ENCODE measurements at regions not wholly inside any gene's neighbourhood (a gene's known extent, or its start where the extent isn't known, plus 50 kb on each side); places are given as distances from the start of the nearest gene placed in this dataset.

- no peak for DNase-seq (ENCODE audit: low read depth in 1 of 2, low spot score in 2 of 2)
- no peaks in the 10 kb centered on the region for H3K79me1 ChIP-seq (ENCODE audit: low read depth, low read length)
- H3K4ac ChIP-seq (replicated peaks; ENCODE audit: insufficient read length, low read depth, low read length): no peak overlapping the region
- H2BK20ac ChIP-seq (ENCODE audit: low read length): no peak overlapping the region
- no peak overlapping the region for H2BK12ac ChIP-seq (ENCODE audit: low read depth, low read length)
- FAIRE-seq: no peak
- no peak overlapping the region for H3K27ac ChIP-seq (ENCODE audit: low read depth, low read length)
- no peaks in the 10 kb centered on the region for H3K23me2 ChIP-seq (ENCODE audit: low read depth, low read length)
- H4K91ac ChIP-seq (replicated peaks; ENCODE audit: insufficient read length, low read length): no peak overlapping the region
- H3K4me3 ChIP-seq (ENCODE audit: extremely low read depth in 1 of 4, insufficient read depth in 2 of 4, low read depth in 3 of 4, low read length in 4 of 4): no peak overlapping the region
- H2AK5ac ChIP-seq (ENCODE audit: low read depth, low read length): no peak overlapping the region
- no peak overlapping the region for H2BK15ac ChIP-seq (ENCODE audit: low read length)
- no peak overlapping the region for H4K8ac ChIP-seq (ENCODE audit: extremely low read depth, insufficient read depth, low read length)
- no peaks in the 10 kb centered on the region; a peak in 1 of 8 replicates for H3K36me3 ChIP-seq (ENCODE audit: control insufficient read depth in 2 of 4, insufficient read depth in 4 of 4, low read length in 3 of 4)
- H3K9me3 ChIP-seq (ENCODE audit: insufficient read depth in 2 of 2, low read depth in 1 of 2, low read length in 1 of 2): no peaks in the 10 kb centered on the region
- CTCF ChIA-PET (ENCODE audit: partially characterized antibody): no interaction called here
- H2BK5ac ChIP-seq (ENCODE audit: low read depth, low read length): no peak overlapping the region
- no peak overlapping the region for H4K5ac ChIP-seq (ENCODE audit: insufficient read length, low read depth, low read length)
- H2BK120ac ChIP-seq (replicated peaks; ENCODE audit: low read depth, low read length): no peak overlapping the region
- H3K18ac ChIP-seq (ENCODE audit: extremely low read depth, low read length): no peak overlapping the region
- POLR2A ChIA-PET (ENCODE audit: partially characterized antibody): no interaction called here
- H3K9ac ChIP-seq (replicated peaks in 1 of 4; ENCODE audit: extremely low read depth in 1 of 4, low read depth in 3 of 4, low read length in 3 of 4): no peak overlapping the region
- no peaks in the 10 kb centered on the region for H3K79me2 ChIP-seq (ENCODE audit: control insufficient read depth in 1 of 2, insufficient read depth in 2 of 2, low read length in 2 of 2)
- H3K4me1 ChIP-seq (replicated peaks in 1 of 4; ENCODE audit: control insufficient read depth in 3 of 4, insufficient read depth in 4 of 4, low read length in 3 of 4): peaks cover 2 to 16% (median 8%) of the 10 kb centered on the region in 4 experiments; a peak in 6 of 7 replicates
- no peak overlapping the region for H3K14ac ChIP-seq (ENCODE audit: insufficient read length)
- no peak overlapping the region for H2AFZ ChIP-seq (ENCODE audit: low read length)
- H3K27me3 ChIP-seq (replicated peaks in 1 of 4; ENCODE audit: control insufficient read depth in 3 of 4, extremely low read depth in 1 of 4, insufficient read depth in 3 of 4, low read length in 3 of 4): no peaks in the 10 kb centered on the region
- H4K20me1 ChIP-seq (replicated peaks in 1 of 2; ENCODE audit: control insufficient read depth in 1 of 2, insufficient read depth in 2 of 2, low read length in 2 of 2): no peaks in the 10 kb centered on the region
- H3K56ac ChIP-seq (replicated peaks; ENCODE audit: insufficient read length, low read depth, low read length): no peak overlapping the region
- no peak overlapping the region for H3K23ac ChIP-seq (ENCODE audit: insufficient read length)
- H3K4me2 ChIP-seq (ENCODE audit: insufficient read depth in 1 of 2, low read depth in 2 of 2, low read length in 2 of 2): no peak overlapping the region
- TF ChIP-seq GTF2F1 (IDR thresholded peaks at IDR 0.05; ENCODE audit: borderline replicate concordance, low read depth, low read length): no peak
- no peak for TF ChIP-seq EP300 (IDR thresholded peaks at IDR 0.05; ENCODE audit: borderline replicate concordance in 1 of 2, low read depth in 2 of 2, low read length in 2 of 2)
- TF ChIP-seq ZNF274 (IDR thresholded peaks at IDR 0.05; ENCODE audit: borderline replicate concordance, extremely low read depth, low read length): no peak
- TF ChIP-seq TCF12 (IDR thresholded peaks at IDR 0.05; ENCODE audit: low read depth, low read length): no peak
- no peak for TF ChIP-seq SRF (IDR thresholded peaks at IDR 0.05; ENCODE audit: low read depth, low read length)
- no peak for TF ChIP-seq CHD2 (IDR thresholded peaks at IDR 0.05; ENCODE audit: low read length)
- no peak for TF ChIP-seq RNF2 (IDR thresholded peaks at IDR 0.05; ENCODE audit: borderline replicate concordance, low read depth, low read length, missing control alignments, poor library complexity, severe bottlenecking)
- TF ChIP-seq ATF2 (IDR thresholded peaks at IDR 0.05; ENCODE audit: low read length): no peak
- TF ChIP-seq SIX5 (IDR thresholded peaks at IDR 0.05; ENCODE audit: low read depth, low read length): no peak
- no peak for TF ChIP-seq RFX5 (IDR thresholded peaks at IDR 0.05; ENCODE audit: borderline replicate concordance, low read depth, low read length)
- no peak for TF ChIP-seq CBX8 (IDR thresholded peaks at IDR 0.05; ENCODE audit: borderline replicate concordance, low read depth, low read length)
- no peak for TF ChIP-seq ASH2L (IDR thresholded peaks at IDR 0.05; ENCODE audit: low read length)
- TF ChIP-seq SIN3A (conservative IDR thresholded peaks at IDR 0.05 in 1 of 2, IDR thresholded peaks at IDR 0.05 in 1 of 2; ENCODE audit: low read depth in 1 of 2, low read length in 2 of 2): no peak
- no peak for TF ChIP-seq SP2 (IDR thresholded peaks at IDR 0.05; ENCODE audit: low read length)
These were observed 103.1 kb upstream of the ADGRF1 start for GRCh38 chr6:47145212-47145611.
